GM18867 (cell line): ENCODE measurements at regions not wholly inside any gene's neighbourhood (a gene's known extent, or its start where the extent isn't known, plus 50 kb on each side); places are given as distances from the start of the nearest gene placed in this dataset.

Source experiments
- ATAC-seq: cut with Tn5 transposase; IDR thresholded peaks from one replicate; pipeline ENCODE4 v1.9.1; 2021; ENCODE audit warnings: mild to moderate bottlenecking, moderate library complexity; ENCODE audit not compliant: unreplicated experiment

GRCh38 chr16:64185954-64186353, 935.9 kb downstream of the CDH11 start:
- ATAC-seq: no peak

- ATAC-seq: no peak
These were observed 937.7 kb downstream of the CDH11 start for GRCh38 chr16:64184156-64184555.

DNA sequence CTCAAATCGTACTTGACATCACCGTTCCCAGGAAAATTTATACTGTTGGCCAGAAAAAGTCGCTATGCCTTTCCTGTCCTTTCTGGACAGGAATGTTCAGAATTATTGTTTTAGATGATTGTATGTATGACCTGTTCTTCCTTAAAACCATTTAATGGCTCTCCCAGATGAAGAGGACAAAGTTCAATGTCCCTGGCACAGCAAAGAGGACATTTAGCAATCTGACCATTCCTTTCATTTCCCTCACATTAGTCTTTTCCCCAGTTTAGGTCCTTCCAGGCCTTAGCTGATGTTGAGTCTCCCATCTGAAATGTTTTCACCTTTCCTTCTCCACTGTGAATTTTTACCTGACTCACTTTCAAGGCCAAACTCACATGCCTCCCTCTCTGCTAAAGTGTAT, 938.9 kb downstream of the CDH11 start:
- no peak for ATAC-seq

GRCh38 chr16:64181271-64181925, 940.5 kb downstream of the CDH11 start:
- no peak for ATAC-seq

- no peak for ATAC-seq
These were observed 941.5 kb downstream of the CDH11 start for GRCh38 chr16:64180136-64180900.

DNA sequence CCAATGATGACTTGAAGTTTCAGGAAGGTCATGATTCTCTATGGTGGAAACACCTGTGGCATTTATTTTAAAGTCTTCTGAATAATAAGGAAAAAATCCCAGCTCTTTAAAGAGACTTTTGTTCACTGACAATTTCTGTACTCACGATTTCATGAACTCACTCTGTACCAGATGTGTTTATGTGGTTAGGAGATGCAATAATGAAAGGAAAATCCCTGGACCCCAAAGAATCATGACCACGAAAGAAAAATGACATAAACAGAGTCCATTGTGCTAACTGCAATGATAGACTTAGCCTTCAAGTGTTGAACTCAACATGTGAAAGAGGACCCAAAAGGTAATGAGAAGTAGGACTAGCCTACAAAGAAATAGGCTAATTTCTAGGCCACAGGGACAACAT, 947.5 kb downstream of the CDH11 start:
- no peak for ATAC-seq

- no peak for ATAC-seq
These were observed 949.2 kb downstream of the CDH11 start for GRCh38 chr16:64172652-64173051.

DNA sequence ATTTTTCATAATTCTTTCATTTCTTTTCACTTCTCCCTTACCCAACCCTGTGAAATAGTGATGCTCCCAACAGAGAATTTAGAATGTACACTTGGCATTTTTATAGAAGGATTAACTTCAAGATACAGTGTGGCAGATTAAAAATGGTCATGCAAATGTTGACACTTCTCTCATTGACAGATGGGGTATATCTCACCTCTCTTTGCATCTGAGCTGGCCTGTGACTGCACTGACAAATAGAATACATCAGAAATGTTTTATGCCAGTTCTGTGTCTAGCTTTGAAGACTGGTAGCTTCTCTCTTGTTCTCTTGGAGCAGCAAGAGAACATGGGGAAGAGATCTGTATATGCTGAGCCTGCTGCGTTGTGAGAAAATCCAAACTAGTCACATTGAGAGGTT, 949.6 kb downstream of the CDH11 start:
- ATAC-seq: no peak

GRCh38 chr16:64171632-64172031, 950.2 kb downstream of the CDH11 start:
- no peak for ATAC-seq

DNA sequence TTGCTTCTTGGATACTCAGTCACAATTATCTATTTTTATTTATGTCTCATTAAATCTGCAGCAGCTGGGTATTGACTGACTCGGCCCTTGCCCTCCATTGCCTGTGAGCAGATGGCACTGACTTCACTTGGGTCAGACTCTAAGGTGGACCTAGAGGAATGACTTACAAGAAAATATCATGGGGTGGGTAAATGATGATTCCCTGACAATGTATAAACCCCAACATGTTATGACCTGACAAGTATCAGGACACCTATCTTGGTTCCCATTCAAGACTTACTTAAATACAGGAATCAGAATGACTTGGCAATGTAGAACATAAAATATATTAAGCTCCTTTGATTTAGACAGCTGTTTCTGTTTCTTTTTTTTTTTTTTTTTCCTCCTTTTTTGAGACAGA, 953.5 kb downstream of the CDH11 start:
- ATAC-seq: no peak

DNA sequence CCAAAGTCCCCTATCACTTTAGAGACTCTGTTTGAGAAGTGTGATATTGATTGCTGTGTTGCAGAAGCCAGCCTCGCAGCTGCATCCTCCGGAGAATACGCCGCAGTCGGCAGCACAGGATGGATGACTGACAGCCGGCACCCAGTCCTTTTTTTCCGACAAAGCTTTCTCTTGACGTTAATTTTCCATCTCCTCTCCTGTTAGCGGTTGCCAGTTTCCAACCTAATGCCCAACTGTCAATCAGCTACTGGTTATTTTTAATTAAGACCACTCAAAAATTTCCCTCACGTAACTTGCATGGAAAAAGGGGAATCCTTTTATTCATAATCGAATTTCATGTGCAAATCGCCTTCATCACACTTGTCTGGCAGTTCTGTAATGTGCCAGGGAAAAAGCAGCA, 953.9 kb downstream of the CDH11 start:
- ATAC-seq: no peak

GRCh38 chr16:64165368-64165767, 956.5 kb downstream of the CDH11 start:
- no peak for ATAC-seq

DNA sequence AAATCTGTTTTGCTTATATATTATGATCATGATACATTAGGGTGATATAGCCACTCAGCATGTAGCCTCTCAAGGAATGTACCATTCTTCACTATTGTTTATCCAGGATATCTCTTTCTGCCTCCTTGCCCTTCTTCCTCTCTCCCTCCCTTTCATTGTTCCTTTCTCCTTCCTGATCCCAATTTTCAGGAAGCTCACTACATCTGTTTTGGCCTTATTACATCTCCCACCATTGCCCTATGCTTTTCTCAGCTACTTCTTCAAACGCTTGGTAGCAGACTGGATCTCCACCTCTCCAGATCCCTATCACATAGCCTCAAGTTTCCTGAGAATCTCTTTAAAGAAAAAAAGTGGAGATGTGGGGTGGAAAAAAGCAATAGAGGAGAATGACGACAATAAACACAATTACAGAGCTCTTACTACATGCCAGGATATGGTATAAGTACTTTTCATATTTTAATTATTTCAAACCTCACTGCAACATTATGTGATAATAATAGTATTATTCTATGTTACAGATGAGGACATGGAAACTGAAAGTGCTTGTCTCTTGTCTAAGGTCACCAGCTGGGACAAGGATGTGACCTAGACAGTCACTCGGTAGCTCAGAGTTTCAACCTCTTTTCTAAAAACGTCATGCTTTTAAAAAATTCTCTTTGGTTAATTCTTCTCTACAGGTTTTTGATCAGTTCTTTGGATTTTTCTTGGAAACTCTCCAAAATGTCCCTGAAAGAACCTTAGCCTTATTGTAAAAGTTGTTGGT, 959.1 kb downstream of the CDH11 start:
- no peak for ATAC-seq

- no peak for ATAC-seq
These were observed 961.9 kb downstream of the CDH11 start for GRCh38 chr16:64159976-64160375.

DNA sequence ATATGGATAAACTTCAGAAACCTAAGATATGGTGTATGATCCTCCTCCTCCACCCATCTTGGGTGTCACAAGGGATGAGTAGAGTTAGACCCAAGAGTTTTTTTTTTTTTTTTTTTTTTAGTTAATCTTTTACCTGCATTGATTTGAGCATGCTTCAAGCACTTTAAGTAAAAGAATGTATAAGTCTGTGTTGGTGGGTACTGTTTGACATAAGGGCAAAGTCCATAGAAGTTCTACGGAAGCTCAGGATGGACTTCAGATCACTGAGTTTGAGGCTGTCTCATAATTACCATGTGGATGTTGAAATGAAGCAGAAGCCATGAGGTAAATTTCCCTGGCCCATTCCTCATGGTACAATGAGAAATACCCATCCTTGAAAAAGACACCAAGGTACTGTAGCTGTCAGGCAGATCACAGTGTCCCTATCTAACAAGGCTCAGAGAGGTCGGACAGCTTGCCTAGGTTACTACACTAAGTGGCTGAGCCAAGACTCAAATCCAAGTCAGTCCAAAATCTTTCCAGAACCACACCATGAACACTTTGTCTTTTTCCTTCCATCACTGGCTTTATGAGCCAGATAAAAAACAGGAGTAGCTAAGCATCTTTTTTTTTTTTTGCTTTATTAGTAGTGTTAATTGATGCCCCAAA, 962.8 kb downstream of the CDH11 start:
- no peak for ATAC-seq

- no peak for ATAC-seq
These were observed 968.1 kb downstream of the CDH11 start for GRCh38 chr16:64153718-64154117.

GRCh38 chr16:64151990-64152767, 969.7 kb downstream of the CDH11 start:
- ATAC-seq: no peak

- ATAC-seq: no peak
These were observed 971.7 kb downstream of the CDH11 start for GRCh38 chr16:64150193-64150592.

GRCh38 chr16:64149756-64150155, 972.1 kb downstream of the CDH11 start:
- no peak for ATAC-seq

GRCh38 chr16:64148356-64148755, 973.5 kb downstream of the CDH11 start:
- ATAC-seq: no peak

DNA sequence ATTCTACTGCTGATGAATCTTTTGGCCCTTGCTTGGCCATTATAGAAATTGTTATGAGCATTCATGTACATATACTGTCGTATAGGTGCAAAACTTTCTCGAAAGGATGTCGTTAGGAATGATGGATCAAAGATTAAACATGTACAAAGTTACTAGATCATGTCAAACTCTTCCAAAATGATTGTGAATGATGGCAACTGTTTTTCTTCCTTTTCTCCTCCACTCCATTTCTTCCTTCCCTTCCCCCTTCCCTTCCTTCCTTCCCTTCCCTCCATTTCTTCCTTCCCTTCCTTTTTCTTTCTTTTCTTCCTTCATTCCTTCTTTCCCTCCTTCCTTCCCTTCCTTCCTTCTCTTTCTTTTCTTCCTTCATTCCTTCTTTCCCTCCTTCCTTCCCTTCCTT, 973.9 kb downstream of the CDH11 start:
- ATAC-seq: no peak
